Lower leg skin (tissue), 3 donors: ENCODE measurements at regions not wholly inside any gene's neighbourhood (a gene's known extent, or its start where the extent isn't known, plus 50 kb on each side); places are given as distances from the start of the nearest gene placed in this dataset.

Experiments
- POLR2A ChIP-seq, 2 donors: fragments of 450-650 bp; IDR thresholded peaks; one replicate each; pipeline ENCODE4 v1.6.1; 2016 to 2017; ENCODE audit warnings: antibody characterized with exemption in 2 of 2, mild to moderate bottlenecking in 1 of 2, moderate library complexity in 1 of 2
- TF ChIP-seq, protein P1 (sequence below), 3 donors: fragments of 450-650 bp; IDR thresholded peaks; one replicate each; pipeline ENCODE4 v1.5.1; 2016; ENCODE audit warnings: antibody characterized with exemption in 3 of 3, mild to moderate bottlenecking in 3 of 3, moderate library complexity in 2 of 3

DNA sequence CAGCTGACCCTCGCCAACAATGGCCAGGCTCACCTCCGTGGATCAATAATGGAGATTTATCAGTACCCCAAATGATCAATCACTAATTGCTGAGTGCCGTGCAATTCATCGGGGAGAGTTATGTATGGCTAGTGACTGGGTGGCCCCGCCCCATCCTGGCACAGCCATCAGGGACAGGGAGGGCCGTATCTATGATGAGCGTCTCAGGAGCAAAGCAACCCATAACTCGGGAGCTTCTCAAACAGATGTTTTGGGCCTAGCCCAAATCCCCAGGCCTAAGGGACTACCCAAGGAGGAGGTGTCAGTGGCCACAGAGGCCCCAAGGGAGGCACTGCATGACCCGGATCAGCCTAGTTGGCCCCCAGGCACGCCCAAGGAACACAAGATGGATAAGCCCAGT is 180.0 kb upstream of the LINGO1 start:
- TF ChIP-seq, protein P1, sequence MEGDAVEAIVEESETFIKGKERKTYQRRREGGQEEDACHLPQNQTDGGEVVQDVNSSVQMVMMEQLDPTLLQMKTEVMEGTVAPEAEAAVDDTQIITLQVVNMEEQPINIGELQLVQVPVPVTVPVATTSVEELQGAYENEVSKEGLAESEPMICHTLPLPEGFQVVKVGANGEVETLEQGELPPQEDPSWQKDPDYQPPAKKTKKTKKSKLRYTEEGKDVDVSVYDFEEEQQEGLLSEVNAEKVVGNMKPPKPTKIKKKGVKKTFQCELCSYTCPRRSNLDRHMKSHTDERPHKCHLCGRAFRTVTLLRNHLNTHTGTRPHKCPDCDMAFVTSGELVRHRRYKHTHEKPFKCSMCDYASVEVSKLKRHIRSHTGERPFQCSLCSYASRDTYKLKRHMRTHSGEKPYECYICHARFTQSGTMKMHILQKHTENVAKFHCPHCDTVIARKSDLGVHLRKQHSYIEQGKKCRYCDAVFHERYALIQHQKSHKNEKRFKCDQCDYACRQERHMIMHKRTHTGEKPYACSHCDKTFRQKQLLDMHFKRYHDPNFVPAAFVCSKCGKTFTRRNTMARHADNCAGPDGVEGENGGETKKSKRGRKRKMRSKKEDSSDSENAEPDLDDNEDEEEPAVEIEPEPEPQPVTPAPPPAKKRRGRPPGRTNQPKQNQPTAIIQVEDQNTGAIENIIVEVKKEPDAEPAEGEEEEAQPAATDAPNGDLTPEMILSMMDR (IDR thresholded peaks at IDR 0.05): no peak
- TF ChIP-seq POLR2A (IDR thresholded peaks at IDR 0.05): no peak
